ENCODE measurements at regions not wholly inside any gene's neighbourhood (a gene's known extent, or its start where the extent isn't known, plus 50 kb on each side); places are given as distances from the start of the nearest gene placed in this dataset.

DNA sequence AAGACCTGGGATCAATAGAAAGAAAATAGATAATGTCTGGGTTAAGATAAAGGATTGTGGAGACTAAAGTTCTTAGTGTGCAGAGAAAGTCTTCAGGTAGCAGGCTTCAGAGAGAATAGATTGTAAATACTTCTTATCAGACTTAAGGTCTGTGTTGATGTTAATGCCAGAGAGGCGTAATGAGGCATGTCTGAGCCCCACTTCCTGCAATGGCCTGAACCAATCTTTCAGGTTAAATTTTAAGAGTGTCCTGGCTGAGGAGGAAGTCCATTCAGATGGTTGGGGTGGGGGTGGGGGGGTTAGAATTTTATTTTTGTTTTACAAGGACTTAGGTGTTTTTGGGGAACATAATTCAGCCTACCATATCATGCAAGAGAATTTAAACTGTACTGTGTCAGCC lies 129.5 kb downstream of the EVA1A start:
- TF ChIP-seq ATF7 (IDR thresholded peaks at IDR 0.05) (no peak), LARP7 (IDR thresholded peaks at IDR 0.05) (no peak), SREBF2 (CRISPR knock-in tag; IDR thresholded peaks at IDR 0.05) (no peak), COPS2 (conservative IDR thresholded peaks at IDR 0.05) (no peak)
- TF ChIP-seq, protein P1, sequence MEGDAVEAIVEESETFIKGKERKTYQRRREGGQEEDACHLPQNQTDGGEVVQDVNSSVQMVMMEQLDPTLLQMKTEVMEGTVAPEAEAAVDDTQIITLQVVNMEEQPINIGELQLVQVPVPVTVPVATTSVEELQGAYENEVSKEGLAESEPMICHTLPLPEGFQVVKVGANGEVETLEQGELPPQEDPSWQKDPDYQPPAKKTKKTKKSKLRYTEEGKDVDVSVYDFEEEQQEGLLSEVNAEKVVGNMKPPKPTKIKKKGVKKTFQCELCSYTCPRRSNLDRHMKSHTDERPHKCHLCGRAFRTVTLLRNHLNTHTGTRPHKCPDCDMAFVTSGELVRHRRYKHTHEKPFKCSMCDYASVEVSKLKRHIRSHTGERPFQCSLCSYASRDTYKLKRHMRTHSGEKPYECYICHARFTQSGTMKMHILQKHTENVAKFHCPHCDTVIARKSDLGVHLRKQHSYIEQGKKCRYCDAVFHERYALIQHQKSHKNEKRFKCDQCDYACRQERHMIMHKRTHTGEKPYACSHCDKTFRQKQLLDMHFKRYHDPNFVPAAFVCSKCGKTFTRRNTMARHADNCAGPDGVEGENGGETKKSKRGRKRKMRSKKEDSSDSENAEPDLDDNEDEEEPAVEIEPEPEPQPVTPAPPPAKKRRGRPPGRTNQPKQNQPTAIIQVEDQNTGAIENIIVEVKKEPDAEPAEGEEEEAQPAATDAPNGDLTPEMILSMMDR (IDR thresholded peaks at IDR 0.05 in 2 of 3, conservative IDR thresholded peaks at IDR 0.05 in 1 of 3; ENCODE audit: insufficient read depth in 2 of 3, low read depth in 1 of 3, low read length in 3 of 3), result no peak
- TF ChIP-seq, protein P2, sequence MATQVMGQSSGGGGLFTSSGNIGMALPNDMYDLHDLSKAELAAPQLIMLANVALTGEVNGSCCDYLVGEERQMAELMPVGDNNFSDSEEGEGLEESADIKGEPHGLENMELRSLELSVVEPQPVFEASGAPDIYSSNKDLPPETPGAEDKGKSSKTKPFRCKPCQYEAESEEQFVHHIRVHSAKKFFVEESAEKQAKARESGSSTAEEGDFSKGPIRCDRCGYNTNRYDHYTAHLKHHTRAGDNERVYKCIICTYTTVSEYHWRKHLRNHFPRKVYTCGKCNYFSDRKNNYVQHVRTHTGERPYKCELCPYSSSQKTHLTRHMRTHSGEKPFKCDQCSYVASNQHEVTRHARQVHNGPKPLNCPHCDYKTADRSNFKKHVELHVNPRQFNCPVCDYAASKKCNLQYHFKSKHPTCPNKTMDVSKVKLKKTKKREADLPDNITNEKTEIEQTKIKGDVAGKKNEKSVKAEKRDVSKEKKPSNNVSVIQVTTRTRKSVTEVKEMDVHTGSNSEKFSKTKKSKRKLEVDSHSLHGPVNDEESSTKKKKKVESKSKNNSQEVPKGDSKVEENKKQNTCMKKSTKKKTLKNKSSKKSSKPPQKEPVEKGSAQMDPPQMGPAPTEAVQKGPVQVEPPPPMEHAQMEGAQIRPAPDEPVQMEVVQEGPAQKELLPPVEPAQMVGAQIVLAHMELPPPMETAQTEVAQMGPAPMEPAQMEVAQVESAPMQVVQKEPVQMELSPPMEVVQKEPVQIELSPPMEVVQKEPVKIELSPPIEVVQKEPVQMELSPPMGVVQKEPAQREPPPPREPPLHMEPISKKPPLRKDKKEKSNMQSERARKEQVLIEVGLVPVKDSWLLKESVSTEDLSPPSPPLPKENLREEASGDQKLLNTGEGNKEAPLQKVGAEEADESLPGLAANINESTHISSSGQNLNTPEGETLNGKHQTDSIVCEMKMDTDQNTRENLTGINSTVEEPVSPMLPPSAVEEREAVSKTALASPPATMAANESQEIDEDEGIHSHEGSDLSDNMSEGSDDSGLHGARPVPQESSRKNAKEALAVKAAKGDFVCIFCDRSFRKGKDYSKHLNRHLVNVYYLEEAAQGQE (IDR thresholded peaks at IDR 0.05; ENCODE audit: borderline replicate concordance), result no peak
- TF ChIP-seq, protein P2 (CRISPR knock-in tag; IDR thresholded peaks at IDR 0.05; ENCODE audit: low read depth), result no peak
- TF ChIP-seq, protein P3, sequence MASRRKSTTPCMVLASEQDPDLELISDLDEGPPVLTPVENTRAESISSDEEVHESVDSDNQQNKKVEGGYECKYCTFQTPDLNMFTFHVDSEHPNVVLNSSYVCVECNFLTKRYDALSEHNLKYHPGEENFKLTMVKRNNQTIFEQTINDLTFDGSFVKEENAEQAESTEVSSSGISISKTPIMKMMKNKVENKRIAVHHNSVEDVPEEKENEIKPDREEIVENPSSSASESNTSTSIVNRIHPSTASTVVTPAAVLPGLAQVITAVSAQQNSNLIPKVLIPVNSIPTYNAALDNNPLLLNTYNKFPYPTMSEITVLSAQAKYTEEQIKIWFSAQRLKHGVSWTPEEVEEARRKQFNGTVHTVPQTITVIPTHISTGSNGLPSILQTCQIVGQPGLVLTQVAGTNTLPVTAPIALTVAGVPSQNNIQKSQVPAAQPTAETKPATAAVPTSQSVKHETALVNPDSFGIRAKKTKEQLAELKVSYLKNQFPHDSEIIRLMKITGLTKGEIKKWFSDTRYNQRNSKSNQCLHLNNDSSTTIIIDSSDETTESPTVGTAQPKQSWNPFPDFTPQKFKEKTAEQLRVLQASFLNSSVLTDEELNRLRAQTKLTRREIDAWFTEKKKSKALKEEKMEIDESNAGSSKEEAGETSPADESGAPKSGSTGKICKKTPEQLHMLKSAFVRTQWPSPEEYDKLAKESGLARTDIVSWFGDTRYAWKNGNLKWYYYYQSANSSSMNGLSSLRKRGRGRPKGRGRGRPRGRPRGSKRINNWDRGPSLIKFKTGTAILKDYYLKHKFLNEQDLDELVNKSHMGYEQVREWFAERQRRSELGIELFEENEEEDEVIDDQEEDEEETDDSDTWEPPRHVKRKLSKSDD (conservative IDR thresholded peaks at IDR 0.05; ENCODE audit: low read length), result no peak
- TF ChIP-seq, protein P4, sequence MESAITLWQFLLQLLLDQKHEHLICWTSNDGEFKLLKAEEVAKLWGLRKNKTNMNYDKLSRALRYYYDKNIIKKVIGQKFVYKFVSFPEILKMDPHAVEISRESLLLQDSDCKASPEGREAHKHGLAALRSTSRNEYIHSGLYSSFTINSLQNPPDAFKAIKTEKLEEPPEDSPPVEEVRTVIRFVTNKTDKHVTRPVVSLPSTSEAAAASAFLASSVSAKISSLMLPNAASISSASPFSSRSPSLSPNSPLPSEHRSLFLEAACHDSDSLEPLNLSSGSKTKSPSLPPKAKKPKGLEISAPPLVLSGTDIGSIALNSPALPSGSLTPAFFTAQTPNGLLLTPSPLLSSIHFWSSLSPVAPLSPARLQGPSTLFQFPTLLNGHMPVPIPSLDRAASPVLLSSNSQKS (CRISPR knock-in tag; IDR thresholded peaks at IDR 0.05), result no peak

All from K562 (cell line).